ENCODE measurements at regions not wholly inside any gene's neighbourhood (a gene's known extent, or its start where the extent isn't known, plus 50 kb on each side); places are given as distances from the start of the nearest gene placed in this dataset.

DNA sequence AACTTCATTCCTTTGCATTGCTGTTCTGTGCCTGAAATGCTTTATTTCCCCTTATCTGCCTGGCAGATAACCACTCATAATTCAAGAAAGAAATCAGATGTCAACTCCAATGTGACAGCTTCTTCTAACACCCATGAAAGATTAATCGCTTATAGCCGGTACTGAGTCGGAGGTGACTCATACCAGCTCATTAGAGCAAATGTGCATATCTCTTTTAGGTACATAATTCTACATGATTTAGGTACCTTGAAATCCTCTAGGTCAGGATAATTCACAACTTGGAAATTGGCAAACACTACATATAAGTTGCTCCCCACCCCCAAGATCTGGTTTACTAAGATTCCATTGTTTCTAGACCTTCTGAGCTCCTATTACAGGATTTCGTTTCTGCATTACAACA lies 554.4 kb upstream of the SORCS1 start:
- H3K9ac ChIP-seq (ENCODE audit: low read depth, low read length, poor library complexity, severe bottlenecking), result no peak overlapping the region
- no peaks in the 10 kb centered on the region for H3K4me1 ChIP-seq (ENCODE audit: insufficient read depth, low read length, poor library complexity, severe bottlenecking)
- H3K79me2 ChIP-seq (ENCODE audit: insufficient read depth, low read length), result no peaks in the 10 kb centered on the region
- no peaks in the 10 kb centered on the region for H3K9me3 ChIP-seq (ENCODE audit: insufficient read depth, low read depth, low read length)
- no peaks in the 10 kb centered on the region for H3K27me3 ChIP-seq (ENCODE audit: insufficient read depth, low read length, poor library complexity, severe bottlenecking)
- TF ChIP-seq, protein P1, sequence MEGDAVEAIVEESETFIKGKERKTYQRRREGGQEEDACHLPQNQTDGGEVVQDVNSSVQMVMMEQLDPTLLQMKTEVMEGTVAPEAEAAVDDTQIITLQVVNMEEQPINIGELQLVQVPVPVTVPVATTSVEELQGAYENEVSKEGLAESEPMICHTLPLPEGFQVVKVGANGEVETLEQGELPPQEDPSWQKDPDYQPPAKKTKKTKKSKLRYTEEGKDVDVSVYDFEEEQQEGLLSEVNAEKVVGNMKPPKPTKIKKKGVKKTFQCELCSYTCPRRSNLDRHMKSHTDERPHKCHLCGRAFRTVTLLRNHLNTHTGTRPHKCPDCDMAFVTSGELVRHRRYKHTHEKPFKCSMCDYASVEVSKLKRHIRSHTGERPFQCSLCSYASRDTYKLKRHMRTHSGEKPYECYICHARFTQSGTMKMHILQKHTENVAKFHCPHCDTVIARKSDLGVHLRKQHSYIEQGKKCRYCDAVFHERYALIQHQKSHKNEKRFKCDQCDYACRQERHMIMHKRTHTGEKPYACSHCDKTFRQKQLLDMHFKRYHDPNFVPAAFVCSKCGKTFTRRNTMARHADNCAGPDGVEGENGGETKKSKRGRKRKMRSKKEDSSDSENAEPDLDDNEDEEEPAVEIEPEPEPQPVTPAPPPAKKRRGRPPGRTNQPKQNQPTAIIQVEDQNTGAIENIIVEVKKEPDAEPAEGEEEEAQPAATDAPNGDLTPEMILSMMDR (conservative IDR thresholded peaks at IDR 0.05; ENCODE audit: low read length), result no peak
- no peak for TF ChIP-seq EZH2phosphoT487 (IDR thresholded peaks at IDR 0.05; ENCODE audit: borderline replicate concordance)
- H3K4me2 ChIP-seq (ENCODE audit: low read depth, low read length, poor library complexity, severe bottlenecking), result no peak overlapping the region
- H3K9me2 ChIP-seq (replicated peaks; ENCODE audit: low read depth, low read length), result no peaks in the 10 kb centered on the region
- H2AFZ ChIP-seq (ENCODE audit: low read length), result no peak overlapping the region
- H4K20me1 ChIP-seq (ENCODE audit: insufficient read depth, low read length, poor library complexity, severe bottlenecking), result no peaks in the 10 kb centered on the region
- no peaks in the 10 kb centered on the region for H3F3A ChIP-seq (ENCODE audit: low read depth)
- no peaks in the 10 kb centered on the region for H3K36me3 ChIP-seq (ENCODE audit: insufficient read depth, low read length)
- H3K4me3 ChIP-seq (ENCODE audit: low read length, poor library complexity, severe bottlenecking), result no peak overlapping the region

DNA sequence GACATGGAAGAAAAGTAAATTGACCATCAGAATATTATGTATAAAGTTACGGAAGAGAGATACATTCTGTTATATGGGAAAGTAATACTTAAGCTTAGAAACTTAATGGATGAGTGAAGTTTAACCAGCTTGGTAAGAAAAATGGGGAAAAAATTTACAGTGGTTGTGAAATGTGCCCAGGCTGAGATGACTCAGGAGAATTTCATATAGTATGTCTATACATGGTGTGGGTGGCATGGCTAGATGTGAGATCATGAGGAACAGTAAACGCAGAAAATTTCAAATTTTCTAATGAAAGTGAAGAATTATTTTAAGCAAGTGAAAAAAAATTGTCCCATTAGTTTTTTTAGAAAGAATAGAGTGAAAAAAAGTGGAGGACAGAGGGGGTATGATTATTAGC lies 552.5 kb upstream of the SORCS1 start:
- Histone ChIP-seq H3K4me3 (ENCODE audit: low read length, poor library complexity, severe bottlenecking) (no peak overlapping the region), H3K4me2 (ENCODE audit: low read depth, low read length, poor library complexity, severe bottlenecking) (no peak overlapping the region), H3K9me3 (ENCODE audit: insufficient read depth, low read depth, low read length) (no peaks in the 10 kb centered on the region), H3F3A (ENCODE audit: low read depth) (no peaks in the 10 kb centered on the region), H3K79me2 (ENCODE audit: insufficient read depth, low read length) (no peaks in the 10 kb centered on the region), H4K20me1 (ENCODE audit: insufficient read depth, low read length, poor library complexity, severe bottlenecking) (no peaks in the 10 kb centered on the region), H3K36me3 (ENCODE audit: insufficient read depth, low read length) (no peaks in the 10 kb centered on the region), H3K4me1 (ENCODE audit: insufficient read depth, low read length, poor library complexity, severe bottlenecking) (no peaks in the 10 kb centered on the region), H3K9ac (ENCODE audit: low read depth, low read length, poor library complexity, severe bottlenecking) (no peak overlapping the region), H2AFZ (ENCODE audit: low read length) (no peak overlapping the region), H3K9me2 (replicated peaks; ENCODE audit: low read depth, low read length) (no peaks in the 10 kb centered on the region), H3K27me3 (ENCODE audit: insufficient read depth, low read length, poor library complexity, severe bottlenecking) (no peaks in the 10 kb centered on the region)
- TF ChIP-seq, protein P1 (conservative IDR thresholded peaks at IDR 0.05; ENCODE audit: low read length), result no peak
- no peak for TF ChIP-seq EZH2phosphoT487 (IDR thresholded peaks at IDR 0.05; ENCODE audit: borderline replicate concordance)

DNA sequence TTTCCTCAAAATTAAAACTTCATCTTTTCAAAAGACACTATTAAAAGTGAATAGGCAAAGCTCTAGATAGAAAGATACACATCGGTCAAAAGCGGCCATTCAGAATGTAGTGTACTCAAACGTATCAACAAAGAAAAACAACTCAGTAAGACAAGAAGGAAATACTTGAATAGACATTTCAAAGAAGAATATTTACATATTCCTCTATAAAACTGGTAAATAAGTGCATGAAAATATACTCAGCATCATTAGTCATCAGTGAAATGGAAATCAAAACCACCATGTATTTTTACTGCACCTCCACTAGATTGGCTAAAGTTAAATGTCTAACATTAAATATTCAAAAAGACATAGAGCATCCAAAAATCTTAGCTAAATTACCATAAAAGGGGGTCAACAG lies 551.1 kb upstream of the SORCS1 start:
- Histone ChIP-seq H3K9me2 (replicated peaks; ENCODE audit: low read depth, low read length) (0 out of 2 replicates have a peak, but pooled peaks cover 3% of the 10 kb centered on the region), H3K9ac (ENCODE audit: low read depth, low read length, poor library complexity, severe bottlenecking) (no peak overlapping the region), H3K4me1 (ENCODE audit: insufficient read depth, low read length, poor library complexity, severe bottlenecking) (no peaks in the 10 kb centered on the region), H3K4me3 (ENCODE audit: low read length, poor library complexity, severe bottlenecking) (no peak overlapping the region), H3K9me3 (ENCODE audit: insufficient read depth, low read depth, low read length) (no peaks in the 10 kb centered on the region), H3K79me2 (ENCODE audit: insufficient read depth, low read length) (no peaks in the 10 kb centered on the region), H3K4me2 (ENCODE audit: low read depth, low read length, poor library complexity, severe bottlenecking) (no peak overlapping the region), H3K27me3 (ENCODE audit: insufficient read depth, low read length, poor library complexity, severe bottlenecking) (no peaks in the 10 kb centered on the region), H2AFZ (ENCODE audit: low read length) (no peak overlapping the region), H3F3A (ENCODE audit: low read depth) (no peaks in the 10 kb centered on the region), H3K36me3 (ENCODE audit: insufficient read depth, low read length) (no peaks in the 10 kb centered on the region), H4K20me1 (ENCODE audit: insufficient read depth, low read length, poor library complexity, severe bottlenecking) (no peaks in the 10 kb centered on the region)
- TF ChIP-seq, protein P1 (conservative IDR thresholded peaks at IDR 0.05; ENCODE audit: low read length), result no peak
- TF ChIP-seq EZH2phosphoT487 (IDR thresholded peaks at IDR 0.05; ENCODE audit: borderline replicate concordance), result no peak

Data from Loucy (cell line).